ENCODE measurements at regions not wholly inside any gene's neighbourhood (a gene's known extent, or its start where the extent isn't known, plus 50 kb on each side); places are given as distances from the start of the nearest gene placed in this dataset.

DNA sequence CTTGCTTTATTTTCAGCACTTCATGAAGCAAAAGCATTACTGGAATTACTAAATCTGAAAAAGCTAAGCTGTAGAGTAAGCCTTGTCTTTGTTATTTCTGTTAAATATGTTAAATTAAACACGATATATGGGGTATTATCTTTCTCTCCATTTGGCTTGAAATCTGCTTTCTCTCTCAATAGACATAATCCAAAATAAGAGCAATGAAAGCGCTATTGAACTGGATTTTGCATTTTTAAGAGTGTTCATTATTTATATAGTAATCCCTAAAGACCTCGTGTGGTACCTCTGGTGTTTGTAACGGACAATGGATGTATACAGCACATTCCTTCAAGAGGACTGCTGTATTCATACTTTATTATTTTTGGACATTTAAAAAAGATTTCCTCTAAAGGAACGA is 91.5 kb upstream of the KCNE2 start:
- Histone ChIP-seq H3K27me3 (ENCODE audit: control insufficient read depth, insufficient read depth, low read length, poor library complexity, severe bottlenecking) (no peaks in the 10 kb centered on the region), H3K9me3 (ENCODE audit: control insufficient read depth, low read length) (no peaks in the 10 kb centered on the region), H3K4me3 (ENCODE audit: low read length) (no peak overlapping the region), H3K4me1 (ENCODE audit: control insufficient read depth, insufficient read depth, low read length) (no peaks in the 10 kb centered on the region), H3K9ac (ENCODE audit: extremely low read depth, low read length, poor library complexity, severe bottlenecking) (no peak overlapping the region), H3K27ac (ENCODE audit: low read depth, low read length) (no peak overlapping the region), H3K36me3 (ENCODE audit: control insufficient read depth, insufficient read depth, low read length) (no peaks in the 10 kb centered on the region)
- H3K27ac Mint-ChIP-seq: no peak overlapping the region
- H3K4me3 Mint-ChIP-seq: no peak overlapping the region
- 98 to 100% methylated on average over 1 to 5 of the region's 5 CpGs for WGBS, 2 experiments (ENCODE audit: insufficient coverage in 1 of 2, insufficient read length in 1 of 2)
- DNase-seq: no peak
- no peaks in the 10 kb centered on the region for H3K4me1 Mint-ChIP-seq
- TF ChIP-seq, protein P1, sequence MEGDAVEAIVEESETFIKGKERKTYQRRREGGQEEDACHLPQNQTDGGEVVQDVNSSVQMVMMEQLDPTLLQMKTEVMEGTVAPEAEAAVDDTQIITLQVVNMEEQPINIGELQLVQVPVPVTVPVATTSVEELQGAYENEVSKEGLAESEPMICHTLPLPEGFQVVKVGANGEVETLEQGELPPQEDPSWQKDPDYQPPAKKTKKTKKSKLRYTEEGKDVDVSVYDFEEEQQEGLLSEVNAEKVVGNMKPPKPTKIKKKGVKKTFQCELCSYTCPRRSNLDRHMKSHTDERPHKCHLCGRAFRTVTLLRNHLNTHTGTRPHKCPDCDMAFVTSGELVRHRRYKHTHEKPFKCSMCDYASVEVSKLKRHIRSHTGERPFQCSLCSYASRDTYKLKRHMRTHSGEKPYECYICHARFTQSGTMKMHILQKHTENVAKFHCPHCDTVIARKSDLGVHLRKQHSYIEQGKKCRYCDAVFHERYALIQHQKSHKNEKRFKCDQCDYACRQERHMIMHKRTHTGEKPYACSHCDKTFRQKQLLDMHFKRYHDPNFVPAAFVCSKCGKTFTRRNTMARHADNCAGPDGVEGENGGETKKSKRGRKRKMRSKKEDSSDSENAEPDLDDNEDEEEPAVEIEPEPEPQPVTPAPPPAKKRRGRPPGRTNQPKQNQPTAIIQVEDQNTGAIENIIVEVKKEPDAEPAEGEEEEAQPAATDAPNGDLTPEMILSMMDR (conservative IDR thresholded peaks at IDR 0.05): no peak
- H3K36me3 Mint-ChIP-seq (ENCODE audit: low read depth): no peaks in the 10 kb centered on the region
- H3K9me3 Mint-ChIP-seq: no peaks in the 10 kb centered on the region
- peaks cover 2% of the 10 kb centered on the region for H3K27me3 Mint-ChIP-seq (ENCODE audit: insufficient read depth)

- H3K36me3 Mint-ChIP-seq (ENCODE audit: low read depth): no peaks in the 10 kb centered on the region
- Histone ChIP-seq H3K27ac (ENCODE audit: low read depth, low read length) (no peak overlapping the region), H3K4me1 (ENCODE audit: control insufficient read depth, insufficient read depth, low read length) (no peaks in the 10 kb centered on the region), H3K27me3 (ENCODE audit: control insufficient read depth, insufficient read depth, low read length, poor library complexity, severe bottlenecking) (no peaks in the 10 kb centered on the region), H3K36me3 (ENCODE audit: control insufficient read depth, insufficient read depth, low read length) (no peaks in the 10 kb centered on the region), H3K9ac (ENCODE audit: extremely low read depth, low read length, poor library complexity, severe bottlenecking) (no peak overlapping the region), H3K9me3 (ENCODE audit: control insufficient read depth, low read length) (no peaks in the 10 kb centered on the region), H3K4me3 (ENCODE audit: low read length) (no peak overlapping the region)
- peaks cover 2% of the 10 kb centered on the region for H3K27me3 Mint-ChIP-seq (ENCODE audit: insufficient read depth)
- H3K4me3 Mint-ChIP-seq: no peak overlapping the region
- 97 to 100% methylated on average over 2 of the region's 2 CpGs for WGBS, 2 experiments (ENCODE audit: insufficient coverage in 1 of 2, insufficient read length in 1 of 2)
- TF ChIP-seq, protein P1 (conservative IDR thresholded peaks at IDR 0.05): no peak
- no peak overlapping the region for H3K27ac Mint-ChIP-seq
- DNase-seq: no peak
- no peaks in the 10 kb centered on the region for H3K4me1 Mint-ChIP-seq
- no peaks in the 10 kb centered on the region for H3K9me3 Mint-ChIP-seq
Observed at GRCh38 chr21:34274001-34274400, 89.8 kb upstream of the KCNE2 start.

- no peak overlapping the region for H3K4me3 ChIP-seq (ENCODE audit: low read length)
- Mint-ChIP-seq H3K4me1 (no peaks in the 10 kb centered on the region), H3K27me3 (ENCODE audit: insufficient read depth) (peaks cover 2% of the 10 kb centered on the region), H3K36me3 (ENCODE audit: low read depth) (no peaks in the 10 kb centered on the region), H3K27ac (no peak overlapping the region), H3K9me3 (no peaks in the 10 kb centered on the region), H3K4me3 (no peak overlapping the region)
- no peak overlapping the region for H3K27ac ChIP-seq (ENCODE audit: low read depth, low read length)
- H3K27me3 ChIP-seq (ENCODE audit: control insufficient read depth, insufficient read depth, low read length, poor library complexity, severe bottlenecking): no peaks in the 10 kb centered on the region
- TF ChIP-seq, protein P1 (conservative IDR thresholded peaks at IDR 0.05): no peak
- no peaks in the 10 kb centered on the region for H3K4me1 ChIP-seq (ENCODE audit: control insufficient read depth, insufficient read depth, low read length)
- H3K9ac ChIP-seq (ENCODE audit: extremely low read depth, low read length, poor library complexity, severe bottlenecking): no peak overlapping the region
- 95% methylated on average over 5 of the region's 5 CpGs; no CpG with 5 or more reads in 1 of the 2 experiments for WGBS, 2 experiments (ENCODE audit: insufficient coverage in 1 of 2, insufficient read length in 1 of 2)
- DNase-seq: no peak
- H3K36me3 ChIP-seq (ENCODE audit: control insufficient read depth, insufficient read depth, low read length): no peaks in the 10 kb centered on the region
- no peaks in the 10 kb centered on the region for H3K9me3 ChIP-seq (ENCODE audit: control insufficient read depth, low read length)
Observed at GRCh38 chr21:34276711-34277425, 86.9 kb upstream of the KCNE2 start.

Measured in endodermal cell (in vitro differentiated cells).